Retinal pigment epithelial cell (primary cell): ENCODE measurements at regions not wholly inside any gene's neighbourhood (a gene's known extent, or its start where the extent isn't known, plus 50 kb on each side); places are given as distances from the start of the nearest gene placed in this dataset.

Experiments
- DNase-seq: peaks from one replicate; pipeline ENCODE4 v3.0.0-alpha.2; 2010; ENCODE audit warnings: low read depth
- H3K4me3 ChIP-seq: 2 replicates; pipeline ENCODE4 v1.5.1; 2011; ENCODE audit warnings: mild to moderate bottlenecking, low read length, control low read depth, moderate library complexity
- TF ChIP-seq, protein P1 (sequence below): conservative IDR thresholded peaks from 2 replicates; pipeline ENCODE4 v1.5.1; 2011; ENCODE audit warnings: low read depth, low read length, control low read depth, inconsistent platforms

DNA sequence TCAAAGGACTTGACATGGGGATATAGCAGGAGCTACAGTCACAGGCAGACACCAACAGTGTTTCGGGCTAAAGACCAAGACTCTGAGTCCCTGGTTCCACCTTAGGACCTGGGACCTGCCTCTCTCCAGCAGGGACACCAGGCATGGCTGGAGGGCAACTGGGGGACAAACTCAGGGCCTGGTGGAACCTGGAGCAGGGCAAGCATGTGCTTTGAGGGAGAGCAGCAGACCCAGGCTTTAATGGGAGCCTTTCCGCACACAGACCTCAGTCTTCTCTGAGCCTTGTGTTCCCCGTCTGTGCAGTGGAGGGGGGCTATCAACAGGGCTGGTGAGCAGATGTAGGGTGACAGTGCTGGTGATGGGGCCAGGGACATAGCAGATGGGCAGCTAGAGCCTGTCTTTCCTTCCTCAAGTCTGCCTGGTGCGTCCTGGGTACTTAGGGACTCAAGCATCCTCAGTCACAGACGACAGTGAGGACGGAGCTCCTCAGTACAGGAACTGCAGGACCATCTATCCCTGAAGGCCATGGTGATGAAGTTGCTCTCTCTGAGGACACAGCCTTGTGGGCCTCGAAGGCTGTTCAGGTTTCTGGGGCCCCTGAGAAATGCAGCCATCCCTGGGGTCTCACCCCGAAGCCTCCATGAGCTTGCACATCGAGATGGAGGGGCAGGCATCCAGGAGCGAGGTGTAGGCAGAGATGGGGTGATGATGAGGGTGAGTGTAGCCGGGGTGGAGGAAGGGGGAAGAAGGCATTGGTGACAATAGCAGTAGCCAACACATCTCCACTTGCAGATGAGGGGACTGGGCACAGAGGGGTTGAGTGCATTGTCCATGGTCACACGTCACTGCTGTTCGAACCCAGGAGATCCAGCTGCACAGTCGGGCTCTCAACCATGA, 593.4 kb downstream of the PTPRU start:
- DNase-seq, result no peak
- TF ChIP-seq, protein P1, sequence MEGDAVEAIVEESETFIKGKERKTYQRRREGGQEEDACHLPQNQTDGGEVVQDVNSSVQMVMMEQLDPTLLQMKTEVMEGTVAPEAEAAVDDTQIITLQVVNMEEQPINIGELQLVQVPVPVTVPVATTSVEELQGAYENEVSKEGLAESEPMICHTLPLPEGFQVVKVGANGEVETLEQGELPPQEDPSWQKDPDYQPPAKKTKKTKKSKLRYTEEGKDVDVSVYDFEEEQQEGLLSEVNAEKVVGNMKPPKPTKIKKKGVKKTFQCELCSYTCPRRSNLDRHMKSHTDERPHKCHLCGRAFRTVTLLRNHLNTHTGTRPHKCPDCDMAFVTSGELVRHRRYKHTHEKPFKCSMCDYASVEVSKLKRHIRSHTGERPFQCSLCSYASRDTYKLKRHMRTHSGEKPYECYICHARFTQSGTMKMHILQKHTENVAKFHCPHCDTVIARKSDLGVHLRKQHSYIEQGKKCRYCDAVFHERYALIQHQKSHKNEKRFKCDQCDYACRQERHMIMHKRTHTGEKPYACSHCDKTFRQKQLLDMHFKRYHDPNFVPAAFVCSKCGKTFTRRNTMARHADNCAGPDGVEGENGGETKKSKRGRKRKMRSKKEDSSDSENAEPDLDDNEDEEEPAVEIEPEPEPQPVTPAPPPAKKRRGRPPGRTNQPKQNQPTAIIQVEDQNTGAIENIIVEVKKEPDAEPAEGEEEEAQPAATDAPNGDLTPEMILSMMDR, result no peak
- no peak overlapping the region for H3K4me3 ChIP-seq

DNA sequence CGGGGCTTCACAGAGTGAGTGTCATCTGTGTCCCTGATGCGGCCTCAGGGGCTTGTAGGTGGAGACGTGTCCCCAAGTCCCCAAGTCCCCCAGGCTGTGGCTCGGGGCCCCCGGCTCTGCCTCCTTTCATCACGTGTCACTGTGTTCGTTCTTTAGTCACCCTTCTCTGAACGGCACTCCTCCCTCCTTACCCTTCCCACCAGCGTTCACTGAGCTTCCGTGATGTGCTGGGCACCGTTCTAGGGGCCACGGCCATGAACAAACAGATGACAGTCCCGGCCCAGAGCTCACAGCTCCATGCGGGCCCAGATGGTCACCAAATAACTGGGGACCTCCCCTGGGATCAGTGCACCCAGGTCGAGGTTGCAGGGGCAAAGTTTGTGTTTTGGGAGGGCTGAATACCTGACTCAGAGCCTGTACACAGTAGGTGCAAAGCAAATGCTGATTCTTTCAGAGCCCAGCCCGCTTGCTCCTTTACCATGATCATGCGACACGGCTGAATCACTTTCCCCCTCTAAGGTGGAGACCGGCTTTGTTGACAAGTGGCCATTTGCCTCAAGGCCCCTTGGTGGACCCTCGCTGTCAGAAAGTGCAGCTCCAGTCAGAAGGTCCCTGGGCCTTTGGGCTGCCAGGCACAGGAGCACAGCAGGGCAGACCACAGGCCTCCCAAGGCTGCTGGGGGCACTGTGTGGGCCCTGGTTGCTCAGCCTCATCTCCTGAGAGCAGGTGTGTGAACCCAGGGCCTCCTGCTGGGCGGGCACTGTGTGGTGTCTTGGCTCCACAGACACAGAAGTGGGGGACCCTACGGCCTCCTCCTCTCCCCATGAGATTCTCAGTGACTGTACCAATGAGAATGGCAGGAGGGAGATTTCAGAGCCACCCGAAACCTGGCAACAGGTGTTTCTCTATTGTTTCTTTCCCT, 592.5 kb downstream of the PTPRU start:
- DNase-seq, result no peak
- TF ChIP-seq, protein P1, result no peak

DNA sequence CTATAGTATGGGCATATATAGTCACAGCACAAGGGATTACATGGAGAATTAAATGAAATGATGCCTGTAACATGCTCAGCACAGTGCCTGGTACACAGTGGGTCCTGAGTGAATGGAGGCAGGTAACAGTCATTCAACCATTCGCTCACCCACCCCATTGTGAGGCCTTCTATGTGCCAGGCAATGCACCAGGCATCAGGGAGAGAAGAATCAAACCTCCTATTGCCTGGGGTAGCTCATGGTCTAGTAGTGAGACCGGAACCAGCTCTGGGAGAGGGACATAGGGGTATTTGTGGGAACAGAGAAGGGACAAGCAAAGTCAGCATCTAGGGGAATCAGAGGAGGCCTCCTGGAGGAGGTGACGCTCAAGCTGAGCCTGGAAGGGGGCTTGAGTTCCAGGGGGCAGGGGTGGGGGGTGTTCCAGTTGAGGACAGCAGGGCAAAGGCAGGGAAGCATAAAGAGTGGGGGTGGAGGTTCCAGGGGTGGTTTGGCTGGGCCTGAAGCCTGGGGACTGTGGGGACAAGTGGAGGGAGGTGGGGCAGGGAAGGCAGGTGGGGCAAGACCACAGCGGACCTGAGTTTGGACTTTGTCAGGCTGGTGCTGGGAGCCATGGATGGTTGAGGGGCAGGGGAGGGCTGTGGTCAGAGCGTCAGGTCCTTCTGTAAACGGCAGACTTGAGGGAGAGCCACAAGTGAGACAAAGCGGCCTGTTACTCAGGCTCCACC, 591.6 kb downstream of the PTPRU start:
- TF ChIP-seq, protein P1, result no peak
- DNase-seq, result no peak
- no peak overlapping the region for H3K4me3 ChIP-seq

More for the DNA sequence above, 592.5 kb downstream of the PTPRU start:
- no peak overlapping the region for H3K4me3 ChIP-seq

DNA sequence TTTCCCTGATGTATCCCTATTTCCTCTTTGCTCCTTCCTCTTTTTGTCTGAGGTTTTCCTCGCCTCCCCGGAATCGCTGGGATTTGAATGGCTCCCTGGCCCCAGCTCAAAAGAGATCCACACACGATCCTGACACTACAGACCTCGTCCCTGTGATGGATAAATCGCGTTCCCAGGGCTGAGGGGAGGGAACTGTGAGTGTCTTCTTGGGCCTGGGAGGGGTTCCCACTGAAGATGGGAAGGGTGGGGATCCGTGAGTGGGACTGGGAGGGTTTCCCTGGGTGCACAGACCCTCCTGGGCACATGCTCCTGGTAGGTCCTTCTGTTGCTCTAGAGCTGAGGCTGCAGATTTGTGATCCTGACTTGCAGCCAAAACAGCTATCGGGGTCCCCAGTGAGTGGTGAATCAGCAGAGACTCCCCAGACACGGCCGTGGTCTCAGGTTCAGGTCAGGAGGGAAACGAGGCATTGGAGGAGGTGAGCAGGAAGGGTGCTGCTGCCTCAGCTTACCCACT, 591.0 kb downstream of the PTPRU start:
- no peak for DNase-seq
- TF ChIP-seq, protein P1, result no peak
- H3K4me3 ChIP-seq, result no peak overlapping the region

DNA sequence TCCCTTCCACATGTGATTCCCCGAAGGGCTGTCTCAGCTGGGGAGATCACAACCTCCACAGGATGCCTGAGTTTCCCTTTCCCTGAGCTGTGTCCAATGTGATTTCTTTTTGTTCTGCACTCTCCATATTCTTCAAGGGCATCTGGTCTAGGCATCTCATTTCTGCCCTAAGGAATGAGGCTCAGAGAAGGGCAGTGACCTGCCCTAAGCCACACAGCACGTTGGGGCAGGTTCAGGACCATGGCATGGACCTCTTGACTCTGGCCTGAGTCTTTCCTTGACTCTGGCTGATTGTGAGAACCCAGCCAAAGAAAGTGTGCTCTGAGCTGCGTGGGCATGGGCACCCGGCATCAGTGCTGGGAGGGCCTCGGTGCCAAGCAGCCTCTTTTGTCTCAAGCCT, 590.3 kb downstream of the PTPRU start:
- no peak overlapping the region for H3K4me3 ChIP-seq
- TF ChIP-seq, protein P1, result no peak
- no peak for DNase-seq

DNA sequence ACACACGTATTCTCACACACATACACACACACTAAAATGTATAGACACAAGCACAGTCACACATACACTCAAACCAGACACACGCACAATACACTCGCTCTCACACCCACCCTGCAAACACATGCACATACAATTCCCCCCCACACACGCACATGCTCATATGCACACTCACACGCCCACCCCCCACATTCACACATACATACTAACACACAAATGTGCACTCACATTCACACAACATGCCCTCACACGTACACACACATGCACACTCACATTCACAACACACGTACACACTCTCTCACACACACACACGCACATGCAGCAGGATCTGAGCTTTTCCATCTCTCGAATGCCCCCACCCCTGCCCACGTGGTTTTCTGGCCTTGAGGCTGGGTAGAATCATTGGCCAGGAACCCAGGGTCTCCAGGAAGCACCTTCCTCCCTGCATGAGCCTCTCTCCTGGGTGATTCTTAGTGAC, 589.7 kb downstream of the PTPRU start:
- DNase-seq, result no peak
- TF ChIP-seq, protein P1, result no peak
- H3K4me3 ChIP-seq, result no peak overlapping the region
